ENCODE measurements at regions not wholly inside any gene's neighbourhood (a gene's known extent, or its start where the extent isn't known, plus 50 kb on each side); places are given as distances from the start of the nearest gene placed in this dataset.

DNA sequence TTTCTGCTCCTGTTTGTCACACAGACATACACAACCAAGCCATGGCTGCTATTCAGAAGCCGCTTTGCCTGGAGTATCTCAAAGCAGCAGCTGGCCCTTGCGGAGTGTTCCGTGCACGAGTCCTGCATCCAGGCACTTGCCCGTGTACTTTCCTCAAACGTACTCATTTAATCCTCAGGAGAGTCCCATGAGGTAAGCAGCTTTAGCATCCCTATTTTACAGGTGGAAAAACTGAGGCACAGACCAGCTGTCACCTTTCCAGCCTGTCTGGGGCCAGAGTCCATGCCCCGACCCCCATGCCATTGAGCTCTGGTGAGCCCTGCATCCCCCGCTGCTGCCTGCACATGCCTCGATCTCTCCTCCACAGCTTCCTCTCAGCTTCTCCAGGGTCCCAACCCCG lies 130.0 kb downstream of the ERMARD start:
- TF ChIP-seq JUN (IDR thresholded peaks at IDR 0.05; ENCODE audit: borderline replicate concordance, insufficient read depth, insufficient read length, low read depth) (no peak), EZH2 (IDR thresholded peaks at IDR 0.05; ENCODE audit: borderline replicate concordance, low read depth, low read length, severe bottlenecking) (no peak), POLR2A (IDR thresholded peaks at IDR 0.05; ENCODE audit: low read depth, low read length) (no peak), FOS (IDR thresholded peaks at IDR 0.05; ENCODE audit: borderline replicate concordance, insufficient read depth, low read length) (no peak), POLR2AphosphoS5 (IDR thresholded peaks at IDR 0.05; ENCODE audit: insufficient read depth, low read depth, low read length) (no peak), GATA2 (IDR thresholded peaks at IDR 0.05; ENCODE audit: insufficient read depth, insufficient read length, low read depth, low read length) (no peak)
- TF ChIP-seq, protein P1, sequence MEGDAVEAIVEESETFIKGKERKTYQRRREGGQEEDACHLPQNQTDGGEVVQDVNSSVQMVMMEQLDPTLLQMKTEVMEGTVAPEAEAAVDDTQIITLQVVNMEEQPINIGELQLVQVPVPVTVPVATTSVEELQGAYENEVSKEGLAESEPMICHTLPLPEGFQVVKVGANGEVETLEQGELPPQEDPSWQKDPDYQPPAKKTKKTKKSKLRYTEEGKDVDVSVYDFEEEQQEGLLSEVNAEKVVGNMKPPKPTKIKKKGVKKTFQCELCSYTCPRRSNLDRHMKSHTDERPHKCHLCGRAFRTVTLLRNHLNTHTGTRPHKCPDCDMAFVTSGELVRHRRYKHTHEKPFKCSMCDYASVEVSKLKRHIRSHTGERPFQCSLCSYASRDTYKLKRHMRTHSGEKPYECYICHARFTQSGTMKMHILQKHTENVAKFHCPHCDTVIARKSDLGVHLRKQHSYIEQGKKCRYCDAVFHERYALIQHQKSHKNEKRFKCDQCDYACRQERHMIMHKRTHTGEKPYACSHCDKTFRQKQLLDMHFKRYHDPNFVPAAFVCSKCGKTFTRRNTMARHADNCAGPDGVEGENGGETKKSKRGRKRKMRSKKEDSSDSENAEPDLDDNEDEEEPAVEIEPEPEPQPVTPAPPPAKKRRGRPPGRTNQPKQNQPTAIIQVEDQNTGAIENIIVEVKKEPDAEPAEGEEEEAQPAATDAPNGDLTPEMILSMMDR (IDR thresholded peaks at IDR 0.05; ENCODE audit: extremely low read depth in 1 of 2, insufficient read depth in 1 of 2, low read depth in 1 of 2, low read length in 2 of 2), result no peak
